HG03175 (cell line): ENCODE measurements at regions not wholly inside any gene's neighbourhood (a gene's known extent, or its start where the extent isn't known, plus 50 kb on each side); places are given as distances from the start of the nearest gene placed in this dataset.
A peak's percentile ranks its signal among the peaks of the same experiment; 100 is the strongest.

Source experiments
- ATAC-seq: cut with Tn5 transposase; IDR thresholded peaks from one replicate; pipeline ENCODE4 v1.9.1; 2021; ENCODE audit warnings: mild to moderate bottlenecking, moderate library complexity; ENCODE audit not compliant: unreplicated experiment

DNA sequence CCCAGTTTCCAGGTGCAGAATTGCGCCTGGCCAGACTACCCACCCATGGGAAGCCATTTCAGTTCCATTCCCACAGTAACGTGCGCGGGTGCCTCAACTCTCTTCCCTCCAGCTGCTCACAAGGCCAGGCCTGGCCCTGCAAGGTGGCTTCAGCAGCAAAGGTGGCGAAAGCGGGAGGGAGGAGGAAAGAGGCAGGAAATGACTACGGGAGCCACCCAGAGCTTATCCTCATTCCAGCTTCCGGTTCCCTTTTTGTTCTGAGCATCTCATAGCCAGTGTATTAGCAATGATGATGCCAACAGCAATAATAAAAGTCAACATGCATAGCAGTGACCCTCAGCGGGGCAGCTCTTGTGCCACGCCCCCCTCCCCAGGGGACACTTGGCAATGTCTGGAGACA lies 101.5 kb upstream of the BOD1 start:
- no peak for ATAC-seq

DNA sequence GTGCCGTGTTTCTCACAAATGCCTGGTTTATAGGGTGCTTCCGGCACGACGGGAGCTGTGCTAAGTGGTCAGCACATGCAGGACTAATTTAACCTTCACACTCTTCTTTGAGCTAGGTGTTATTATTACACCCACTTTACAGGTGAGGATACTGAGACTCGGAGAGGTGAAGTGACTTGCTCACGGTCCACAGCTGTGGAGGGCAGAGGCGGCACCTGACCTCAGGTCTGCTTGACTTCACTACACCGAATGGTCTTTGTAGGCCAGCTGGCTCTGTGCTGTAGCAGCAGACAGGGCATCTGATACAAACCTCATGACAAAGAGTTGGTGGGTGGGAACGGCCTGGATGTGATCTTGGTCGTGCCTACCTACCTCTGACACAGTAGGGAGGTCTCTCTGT lies 102.0 kb upstream of the BOD1 start:
- ATAC-seq: no peak

DNA sequence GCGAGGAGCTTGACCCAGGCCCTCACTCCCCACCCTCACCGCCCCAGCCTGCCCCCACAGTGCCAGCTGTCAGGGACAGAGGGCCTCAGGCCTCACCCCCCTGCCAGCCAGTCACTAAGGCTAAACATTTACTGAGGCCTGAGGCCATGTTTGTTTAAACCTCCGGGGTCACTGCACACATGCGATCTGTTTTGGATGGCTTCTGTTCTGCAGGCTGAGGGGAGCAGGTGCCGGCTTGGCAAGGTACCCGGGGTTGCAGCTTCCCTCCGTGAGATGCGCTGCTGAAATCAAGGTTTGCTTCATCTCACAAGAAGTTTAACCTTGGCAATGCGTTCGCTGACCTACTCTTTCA lies 103.3 kb upstream of the BOD1 start:
- ATAC-seq: no peak

DNA sequence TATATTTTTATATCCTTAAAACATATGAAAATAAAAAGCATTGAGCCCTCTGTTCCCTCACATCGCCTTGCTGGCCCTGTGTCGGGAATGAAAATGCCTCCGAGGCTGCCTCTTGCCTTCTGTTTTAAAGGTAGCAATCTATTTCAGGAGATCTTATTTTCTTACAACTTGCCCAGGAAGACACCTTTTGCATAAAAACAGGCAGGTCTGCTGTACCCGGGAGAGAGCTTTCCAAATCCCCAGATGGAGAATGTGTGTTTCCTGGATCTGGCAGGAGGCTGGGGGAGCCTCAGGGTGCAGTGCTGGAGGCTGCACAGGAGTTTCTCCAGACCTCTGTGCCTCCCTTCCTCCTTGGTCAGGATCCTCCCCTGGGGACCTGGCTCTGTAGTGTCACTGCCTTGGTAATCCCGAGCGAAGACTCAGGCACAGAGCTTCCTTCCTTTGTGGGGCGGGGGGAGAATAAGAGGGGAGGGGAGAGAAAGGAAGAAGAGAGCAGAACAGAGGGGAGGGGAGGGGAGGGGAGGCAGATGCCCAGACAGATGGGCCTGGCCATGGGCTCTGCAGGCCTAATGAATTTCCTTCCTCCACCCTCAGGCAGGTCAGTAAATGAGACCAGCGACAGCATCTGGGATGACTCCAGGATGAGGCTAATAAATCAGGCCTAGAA lies 104.0 kb upstream of the BOD1 start:
- no peak for ATAC-seq

DNA sequence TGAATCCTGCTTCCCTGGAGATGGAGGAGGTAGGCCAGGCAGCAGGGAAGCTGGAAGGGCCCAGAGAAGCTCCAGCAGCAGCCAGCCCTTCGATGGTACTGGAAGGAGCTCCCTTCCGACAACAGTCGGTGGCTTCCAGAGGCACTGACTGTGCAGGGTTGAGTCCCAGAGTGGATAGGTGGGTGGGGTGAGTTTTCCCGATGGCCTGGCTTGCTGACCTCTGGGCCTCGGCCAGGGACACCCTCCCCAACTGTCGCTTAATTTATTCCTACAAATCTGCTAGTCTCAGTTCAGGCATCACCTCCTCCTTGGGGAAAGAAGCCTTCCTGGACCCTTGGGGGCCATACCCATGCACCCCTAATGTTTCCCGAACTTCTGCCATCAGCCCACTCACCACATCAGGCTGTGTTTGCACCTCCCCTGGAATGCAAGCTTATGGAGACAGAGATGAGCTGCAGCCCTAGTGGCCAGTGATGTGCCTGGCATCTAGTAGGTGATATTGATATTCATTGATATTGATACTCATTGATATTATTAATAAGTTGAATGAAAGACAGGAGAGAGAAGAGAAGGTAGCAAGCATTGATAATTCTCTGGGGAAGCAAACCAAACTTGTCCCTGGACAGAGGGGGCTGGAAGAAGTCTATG lies 104.6 kb upstream of the BOD1 start:
- ATAC-seq: no peak

DNA sequence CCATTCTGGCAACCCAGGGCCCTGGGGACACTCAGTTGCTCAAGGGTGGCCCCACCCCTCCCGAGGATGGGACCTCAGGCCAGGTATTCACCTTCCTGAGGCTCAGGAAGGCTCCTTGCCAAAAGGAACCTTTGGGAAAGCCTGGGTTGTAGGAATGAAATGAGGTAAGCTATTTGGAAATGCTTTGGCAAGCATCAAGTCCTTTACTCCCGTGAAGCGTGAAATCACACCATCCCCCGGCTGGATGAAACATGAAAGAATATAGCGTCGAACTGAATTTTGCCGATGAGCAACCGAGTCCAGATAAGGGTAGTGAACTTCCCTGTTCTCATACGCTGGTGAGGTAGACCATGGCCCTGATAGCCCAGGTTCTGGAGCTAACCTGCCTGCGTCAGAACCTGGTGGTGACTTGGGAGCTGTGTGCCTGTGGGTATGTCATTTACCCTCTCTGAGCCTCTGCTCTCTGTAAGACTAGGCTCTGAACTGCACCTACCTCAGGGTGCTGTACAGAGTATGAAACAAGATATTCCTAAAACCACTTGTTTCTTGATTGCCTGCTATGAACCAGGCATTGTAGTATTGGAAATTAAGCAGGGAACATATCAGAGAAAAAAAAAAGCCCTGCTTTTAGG lies 105.3 kb upstream of the BOD1 start:
- ATAC-seq: no peak

DNA sequence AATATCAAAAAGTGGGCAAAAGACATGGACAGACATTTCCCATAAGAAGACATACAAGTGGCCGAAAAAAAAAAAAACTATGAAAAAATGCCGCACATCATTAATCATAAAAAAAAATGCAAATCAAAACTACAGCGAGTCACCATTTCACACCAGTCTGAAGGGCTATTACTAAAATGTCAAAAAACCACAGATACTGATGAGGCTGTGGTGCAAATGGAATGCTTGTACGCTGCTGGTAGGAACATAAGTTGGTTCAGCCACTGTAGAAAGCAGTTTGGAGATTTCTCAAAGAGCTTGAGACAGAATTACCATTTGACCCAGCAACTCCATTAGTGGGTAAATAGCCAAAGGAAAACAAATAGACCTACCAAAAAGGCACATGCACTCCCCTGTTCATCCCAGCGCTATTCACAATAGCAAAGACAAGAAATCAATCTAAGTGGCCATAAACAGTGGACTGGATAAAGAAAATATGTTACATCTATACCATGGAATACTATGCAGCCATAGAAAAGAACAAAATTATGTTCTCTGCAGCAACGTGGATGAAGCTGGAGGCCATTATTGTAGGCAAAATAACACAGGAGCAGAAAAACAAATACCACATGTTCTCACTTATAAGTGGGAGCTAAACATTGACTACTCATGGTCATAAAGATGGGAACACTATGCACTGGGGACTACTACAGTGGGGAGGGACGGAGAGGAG lies 110.6 kb upstream of the BOD1 start:
- peak; percentile 38 for ATAC-seq

DNA sequence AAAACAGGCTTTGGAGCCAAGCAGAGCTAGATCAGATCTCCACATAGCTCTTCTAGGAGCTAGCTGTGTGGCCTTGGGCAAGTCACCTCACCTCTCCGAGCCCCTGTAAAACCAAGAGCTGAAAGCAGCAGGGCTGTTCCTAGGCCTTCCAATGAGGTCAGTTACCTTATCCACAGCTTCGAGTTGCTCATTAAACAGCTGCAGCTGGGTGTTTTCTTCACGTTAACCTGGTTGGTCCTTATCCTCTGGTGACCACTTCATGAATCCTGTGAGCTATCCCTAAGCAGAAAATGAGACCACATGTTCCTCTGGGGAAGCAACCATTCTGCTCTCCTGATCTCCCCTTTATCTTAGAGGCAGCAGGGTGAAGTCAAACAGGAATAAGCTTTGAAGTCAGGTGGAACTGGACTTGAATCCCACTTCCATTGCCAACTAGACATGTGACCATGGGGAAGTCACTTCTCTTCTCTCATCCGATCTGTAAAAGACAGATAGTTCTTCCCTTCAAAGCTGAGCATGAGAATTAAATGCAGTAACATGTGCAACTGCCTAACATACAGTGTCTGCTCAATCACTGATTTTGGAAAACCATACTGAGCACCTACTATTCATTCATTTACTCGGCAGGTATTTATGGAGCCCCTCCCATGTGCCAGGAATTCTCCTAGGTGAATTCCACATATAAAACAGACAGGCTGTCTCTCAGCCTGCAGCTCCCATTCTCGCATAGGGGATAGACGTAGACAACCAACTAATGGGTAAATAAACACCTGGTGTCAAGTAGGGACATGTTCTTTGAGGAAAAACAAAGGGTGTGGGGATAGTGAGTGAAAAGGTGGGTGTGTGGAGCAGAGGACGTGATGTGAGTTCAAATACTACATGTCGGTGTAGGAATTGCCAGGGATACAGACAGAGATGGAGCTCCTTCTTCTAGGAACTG lies 111.7 kb upstream of the BOD1 start:
- ATAC-seq: no peak

DNA sequence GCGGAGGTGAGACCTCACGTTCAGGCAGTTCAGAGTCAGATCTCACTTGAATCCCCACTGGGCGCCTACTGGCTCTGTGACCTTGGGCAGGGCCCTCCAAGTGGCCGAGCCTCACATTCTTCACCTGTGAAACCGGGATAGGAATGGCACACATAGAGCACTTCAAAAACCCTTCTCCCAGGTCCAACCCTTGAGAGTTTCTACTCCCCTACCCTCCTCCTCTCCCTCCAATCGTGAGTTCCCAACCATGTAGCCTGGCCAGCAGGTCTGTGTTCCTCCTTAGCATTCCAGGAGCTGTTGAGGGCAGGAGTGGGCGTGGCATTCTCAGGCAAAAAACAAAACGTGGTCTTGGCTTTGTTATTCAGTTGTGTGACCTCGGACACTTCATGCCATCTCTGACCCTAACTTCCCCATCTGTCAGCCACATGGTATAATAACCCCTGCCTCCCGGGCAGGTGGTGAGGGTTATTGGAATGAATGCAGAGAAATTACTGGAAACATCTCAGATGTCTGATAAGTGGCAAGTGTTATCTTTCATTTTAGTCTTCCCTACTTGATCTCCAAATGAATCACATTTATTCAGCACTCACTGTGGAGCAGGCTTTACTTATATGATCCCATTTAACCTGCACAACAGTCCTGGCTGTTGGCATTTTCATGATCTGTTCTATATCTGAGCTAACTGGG lies 112.8 kb upstream of the BOD1 start:
- ATAC-seq: no peak

DNA sequence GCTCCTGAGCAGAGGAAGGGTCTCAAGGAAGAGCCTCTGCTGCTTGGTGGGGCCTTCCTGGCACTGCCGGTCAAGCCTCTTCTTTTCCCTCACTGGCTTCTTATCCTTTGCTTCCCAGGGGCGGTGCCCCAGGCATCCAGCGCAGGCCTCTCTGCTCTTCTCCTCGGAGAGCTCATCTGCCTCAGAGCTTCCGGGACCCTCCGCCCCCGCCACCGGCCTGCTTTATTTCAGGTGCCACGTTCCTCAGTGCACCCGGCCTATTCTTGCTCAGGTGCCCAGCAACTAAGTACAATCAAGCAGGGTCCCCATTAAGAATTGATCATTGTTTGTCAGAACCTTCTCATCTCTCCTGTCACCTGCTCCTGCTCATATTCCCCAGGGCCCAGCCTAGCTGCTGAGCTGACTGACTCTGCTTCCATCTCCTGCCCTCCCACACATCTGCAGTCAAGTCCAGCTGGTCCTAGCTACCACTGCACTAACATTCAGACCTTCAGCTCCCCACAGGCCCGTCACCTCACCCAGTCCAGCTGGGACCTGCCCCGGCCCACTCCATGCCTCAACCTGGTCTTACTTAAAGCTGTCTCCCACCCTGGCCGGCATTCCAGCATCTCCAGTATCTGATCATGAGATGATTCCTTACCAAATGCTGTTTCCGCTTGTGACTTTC lies 114.3 kb upstream of the BOD1 start:
- no peak for ATAC-seq

DNA sequence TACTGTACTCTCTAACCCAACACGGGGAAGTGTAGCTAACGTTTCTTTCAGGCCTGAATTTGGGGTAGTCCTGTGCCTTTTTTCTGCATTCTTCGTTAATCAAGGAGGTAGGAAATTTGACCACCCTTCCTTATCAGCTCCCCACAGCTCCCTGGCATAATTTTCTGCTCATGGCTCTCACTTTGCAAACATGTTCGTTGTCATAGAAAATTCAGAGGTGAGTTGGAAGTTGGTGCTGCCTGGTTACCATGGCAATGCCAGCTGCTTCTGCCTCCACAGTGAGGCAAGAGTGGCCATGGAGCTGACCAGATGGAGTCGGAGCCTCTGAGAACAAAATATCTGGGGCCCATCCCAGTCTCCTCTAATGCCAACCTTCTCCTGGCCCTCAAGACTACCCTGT lies 116.6 kb upstream of the BOD1 start:
- ATAC-seq: no peak

DNA sequence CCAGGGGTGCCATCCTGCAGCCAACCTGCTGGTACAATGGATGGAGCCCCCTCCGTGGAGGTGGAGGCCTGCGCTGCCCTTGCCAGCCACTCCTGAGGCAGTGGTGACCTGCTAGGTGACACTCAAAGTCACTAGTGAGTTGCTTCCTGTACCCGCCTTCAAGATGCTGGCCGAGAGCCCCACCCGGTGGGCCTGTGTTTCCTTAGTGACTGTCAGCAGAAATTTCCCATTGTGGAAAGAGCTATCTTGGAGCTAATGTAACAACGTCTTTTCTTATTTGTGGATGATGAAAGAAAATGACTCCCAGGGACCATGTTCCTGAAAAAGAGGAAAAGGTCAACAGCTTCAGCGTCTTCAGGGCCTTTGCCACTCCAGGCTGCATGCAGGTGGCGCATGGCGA lies 117.0 kb upstream of the BOD1 start:
- ATAC-seq: no peak

DNA sequence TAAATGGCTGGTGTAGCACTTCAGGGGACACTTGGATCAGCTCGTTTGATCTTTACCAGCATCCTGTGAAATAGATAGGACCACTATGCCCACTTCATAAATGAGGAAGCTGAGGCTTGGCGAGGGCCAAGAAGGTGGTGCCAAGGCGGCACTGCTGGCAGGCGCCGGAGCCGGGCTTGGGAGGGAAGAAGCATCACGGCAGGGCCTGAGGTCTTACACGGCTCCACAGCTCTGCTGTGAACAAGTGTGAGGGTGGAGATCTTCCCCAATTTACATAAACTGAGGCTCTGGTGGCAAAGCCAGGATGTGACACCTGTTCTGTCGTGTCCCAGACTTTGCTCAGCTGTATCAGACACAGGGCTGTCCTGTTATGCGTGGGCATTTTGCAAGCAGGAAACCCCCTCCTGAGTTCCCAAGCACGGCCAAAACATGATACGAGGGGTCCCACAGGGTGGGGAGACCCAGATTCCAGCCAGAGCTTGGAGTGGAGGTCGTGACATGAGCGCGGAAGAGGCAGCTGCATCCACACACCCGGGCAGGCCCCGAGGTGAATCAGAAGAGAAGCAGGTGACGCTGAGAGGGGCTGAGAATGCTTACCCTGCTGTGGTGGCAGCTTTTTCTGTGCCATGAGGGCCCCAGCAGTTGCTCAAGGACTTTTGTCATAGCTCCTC lies 117.5 kb upstream of the BOD1 start:
- ATAC-seq: peak; percentile 46

DNA sequence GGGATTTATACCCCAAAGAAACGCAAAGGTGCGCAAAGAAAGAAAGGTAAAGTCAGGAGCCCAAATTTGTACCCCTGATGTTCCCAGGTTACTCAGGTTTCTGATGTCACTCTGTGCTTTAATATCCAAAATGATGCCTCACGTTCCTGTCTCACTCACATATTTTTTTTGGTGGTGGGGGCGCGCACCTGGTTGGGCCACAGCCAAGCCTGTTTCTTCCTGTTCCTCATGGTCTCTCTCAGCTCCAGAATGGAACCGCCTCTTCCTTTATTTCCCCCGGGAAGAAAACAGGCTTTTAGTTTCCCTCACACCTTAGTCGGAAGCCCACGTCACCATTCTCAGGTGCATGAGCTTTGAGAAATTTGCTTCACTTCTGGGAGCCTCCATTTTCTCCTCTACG lies 118.3 kb upstream of the BOD1 start:
- no peak for ATAC-seq

DNA sequence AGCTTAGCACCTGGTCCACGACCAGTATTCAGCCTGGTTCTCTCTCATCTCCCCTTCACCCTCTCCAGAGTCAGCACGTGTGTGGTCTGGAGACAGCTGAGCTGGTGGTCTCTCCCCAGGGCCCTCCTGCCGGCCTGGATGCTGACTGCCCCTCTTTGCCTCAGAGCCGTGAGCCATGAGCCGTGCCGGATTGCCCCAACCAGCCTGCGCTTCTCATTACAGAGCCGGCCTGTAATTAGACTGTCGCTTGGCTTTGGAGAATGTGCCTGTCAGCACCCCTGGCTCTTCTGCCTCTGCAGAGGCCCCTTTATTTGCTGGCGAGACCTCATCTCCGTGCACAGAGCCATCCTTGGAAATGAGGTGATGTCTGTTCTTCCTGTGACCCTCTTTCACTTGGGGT lies 118.7 kb upstream of the BOD1 start:
- ATAC-seq: no peak

DNA sequence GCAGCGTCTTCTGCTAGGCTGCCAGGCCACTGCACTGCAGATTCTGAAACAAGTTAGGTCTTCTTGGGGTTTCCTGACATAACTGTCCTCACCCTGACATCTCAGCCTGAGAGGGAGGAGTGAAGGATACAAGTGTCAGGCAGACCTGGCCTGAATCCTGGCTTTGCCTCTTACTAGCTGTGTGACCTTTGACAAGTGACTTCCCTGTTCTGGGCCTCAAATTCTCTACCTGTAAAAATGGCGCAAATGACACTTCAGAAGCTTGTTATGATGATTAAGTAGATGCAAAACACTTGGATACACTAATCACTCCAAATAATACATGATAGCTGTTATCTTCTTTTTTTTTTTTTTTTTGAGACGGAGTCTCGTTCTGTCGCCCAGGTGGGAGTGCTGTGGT lies 119.2 kb upstream of the BOD1 start:
- no peak for ATAC-seq

DNA sequence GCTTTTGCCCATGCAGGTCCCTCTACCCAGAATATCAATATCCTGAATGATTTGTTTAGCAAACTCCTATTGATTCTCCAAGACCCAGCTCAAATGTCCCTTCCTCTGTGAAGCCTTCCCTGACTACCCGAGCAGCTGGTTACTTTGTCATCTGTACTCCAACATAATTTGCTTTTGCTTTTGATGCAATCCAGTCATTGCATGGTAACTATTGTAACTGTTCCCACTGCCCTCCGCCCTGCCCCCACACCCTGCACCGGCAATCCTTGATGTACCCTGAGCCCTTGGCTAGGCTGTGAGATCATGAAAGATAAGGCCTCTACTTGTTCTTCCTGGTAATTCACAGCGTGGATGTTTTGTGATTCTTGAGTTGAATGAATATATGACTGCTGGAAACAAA lies 119.9 kb upstream of the BOD1 start:
- ATAC-seq: no peak

DNA sequence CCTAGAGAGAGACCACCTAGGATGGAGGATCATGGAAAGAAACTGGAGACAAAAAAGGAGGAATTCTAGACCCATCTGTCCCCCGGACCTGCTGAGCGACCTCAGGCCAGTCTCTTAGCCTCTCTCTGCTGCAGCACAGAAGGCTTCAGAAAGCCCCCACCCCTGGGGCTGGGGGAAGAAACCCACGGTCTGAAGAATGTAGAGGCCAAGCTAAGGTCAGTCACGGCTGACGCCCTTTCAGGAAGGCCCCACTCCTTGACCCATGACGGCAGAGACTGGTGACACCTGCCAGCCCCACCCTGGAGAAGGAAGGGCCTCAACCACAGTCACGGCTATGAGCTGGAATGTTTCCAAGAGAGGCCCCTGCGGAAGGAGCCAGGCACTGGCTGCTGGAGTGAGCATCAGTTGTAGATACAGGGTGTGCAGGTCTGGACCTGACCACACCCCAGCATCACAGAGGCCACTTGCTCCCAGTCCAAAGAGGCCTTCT lies 120.5 kb upstream of the BOD1 start:
- peak; percentile 79 for ATAC-seq

DNA sequence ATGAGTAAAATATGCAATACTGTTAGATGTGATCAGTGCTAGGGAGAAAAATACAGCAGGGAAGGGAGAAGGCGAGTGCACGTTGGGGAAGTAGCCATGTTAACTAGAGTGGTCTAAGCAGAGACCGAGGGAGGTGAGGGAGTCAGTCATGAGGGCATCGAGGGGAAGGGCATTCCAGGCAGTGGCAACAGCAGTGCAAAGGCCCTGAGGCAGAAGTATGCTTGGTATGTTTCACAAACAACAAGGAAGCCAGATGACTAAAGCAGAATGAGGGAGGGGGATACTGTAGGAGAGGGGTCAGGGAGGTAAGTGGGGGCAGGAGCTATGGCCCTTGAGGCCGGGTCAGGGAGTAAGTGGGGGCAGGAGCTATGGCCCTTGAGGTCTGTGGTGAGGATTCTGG lies 123.3 kb upstream of the BOD1 start:
- no peak for ATAC-seq
